ENCODE measurements at regions not wholly inside any gene's neighbourhood (a gene's known extent, or its start where the extent isn't known, plus 50 kb on each side); places are given as distances from the start of the nearest gene placed in this dataset.
"Not testable (repeated sequence)": the region's sequence is repeated elsewhere in the genome, so short reads cannot be mapped to it uniquely, and the experiment has no call there.

DNA sequence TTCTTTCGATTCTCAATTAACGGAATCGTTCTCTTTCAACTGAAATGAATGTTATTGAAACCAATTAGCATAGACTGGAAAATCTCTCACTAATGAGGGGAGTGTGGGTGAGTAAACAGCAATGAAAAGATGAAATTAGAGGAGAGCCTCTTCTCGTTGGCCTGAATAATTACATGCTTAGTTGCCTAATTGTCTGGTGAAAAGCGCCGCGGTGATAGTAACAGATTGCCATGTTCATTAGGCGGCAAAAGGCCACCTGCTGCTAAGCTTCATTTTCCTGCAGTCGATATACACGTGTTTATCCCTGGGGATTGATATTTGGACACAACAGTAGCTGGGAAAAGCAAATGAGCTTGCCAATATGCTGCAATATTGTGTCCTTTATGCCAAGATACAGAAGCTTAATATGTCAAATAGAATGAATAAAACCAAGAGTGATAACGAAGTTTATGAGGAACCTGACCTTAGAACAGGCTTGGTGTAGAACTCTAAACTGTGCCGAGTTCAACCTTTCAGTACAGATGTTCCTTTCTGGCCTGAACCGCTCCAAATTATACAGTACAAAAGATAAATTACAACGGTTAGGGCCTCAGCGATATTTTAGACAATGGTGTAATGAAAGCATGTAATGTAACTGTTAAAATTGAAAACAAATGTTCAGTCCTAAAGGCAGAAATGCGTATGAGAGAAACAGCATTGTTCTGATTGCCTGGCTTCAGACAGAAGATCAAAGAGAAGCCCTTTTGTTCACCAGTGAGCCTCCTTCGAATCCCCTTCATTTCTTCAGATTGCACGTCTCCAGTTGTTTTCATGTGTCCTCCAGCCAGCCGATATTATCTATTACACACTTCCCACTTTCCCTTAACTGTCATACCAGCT, 185.2 kb downstream of the SHOX2 start:
- DNase-seq: no peak

DNA sequence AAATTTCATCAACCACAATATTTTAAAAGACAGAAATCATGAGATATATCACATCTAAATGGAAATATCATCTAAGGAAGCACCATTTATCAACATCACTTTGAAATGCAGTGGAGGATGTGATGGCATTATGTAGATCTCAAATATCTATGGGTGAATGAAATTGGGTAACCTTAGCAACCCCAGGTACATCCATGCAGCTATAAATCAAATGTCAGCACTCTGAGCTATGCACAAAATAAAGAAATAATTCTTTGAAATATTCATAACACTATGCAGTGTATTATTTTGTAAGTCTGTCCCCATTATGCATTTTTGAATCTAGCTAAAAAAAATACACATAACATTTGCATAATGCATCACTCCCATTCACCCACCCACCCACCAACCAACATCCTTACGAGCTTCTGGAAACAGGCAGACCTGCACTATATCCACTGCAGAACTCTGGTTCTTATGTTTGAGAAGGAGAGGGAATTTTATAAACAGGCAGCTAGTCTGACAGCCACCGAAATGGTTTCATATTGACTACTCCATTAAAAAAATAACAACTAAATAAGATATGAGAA, 186.8 kb downstream of the SHOX2 start:
- no peak for DNase-seq

DNA sequence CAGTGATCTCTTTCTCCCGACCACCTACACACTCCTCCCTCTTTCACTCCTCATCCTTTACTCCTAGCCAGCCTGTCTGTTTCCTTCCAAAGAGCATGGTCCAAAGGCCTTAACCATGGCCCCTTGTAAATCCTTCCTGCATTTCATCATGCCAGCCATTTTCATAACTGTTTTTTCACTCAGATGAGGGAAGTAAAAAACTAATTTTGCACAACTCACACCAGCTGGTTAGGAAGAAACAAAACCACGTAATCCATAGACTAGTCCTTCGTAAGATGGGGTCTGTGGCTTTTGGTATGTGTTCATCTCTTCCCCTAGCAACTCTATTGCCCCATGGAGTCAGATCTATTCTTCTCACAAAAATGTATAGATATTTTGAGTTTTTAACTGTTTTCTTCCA, 187.8 kb downstream of the SHOX2 start:
- DNase-seq: no peak

DNA sequence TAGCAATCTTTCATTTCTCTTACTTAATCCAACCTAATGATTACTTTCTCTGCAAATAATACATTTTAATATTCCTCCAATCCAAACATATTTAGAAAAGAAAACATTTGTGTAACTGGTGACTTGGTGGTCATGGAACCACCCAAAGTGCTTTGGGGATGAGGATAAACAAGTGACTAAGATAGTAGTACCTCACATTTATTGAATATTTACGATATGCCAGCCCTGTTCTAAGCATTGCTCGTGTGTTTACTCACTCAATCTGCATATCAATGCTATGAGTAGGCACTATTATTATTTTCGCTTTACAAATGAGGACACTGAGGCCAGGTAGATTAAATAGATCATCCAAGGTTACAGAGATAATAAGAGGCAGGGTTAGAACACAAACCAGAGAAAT, 189.5 kb downstream of the SHOX2 start:
- DNase-seq: no peak

DNA sequence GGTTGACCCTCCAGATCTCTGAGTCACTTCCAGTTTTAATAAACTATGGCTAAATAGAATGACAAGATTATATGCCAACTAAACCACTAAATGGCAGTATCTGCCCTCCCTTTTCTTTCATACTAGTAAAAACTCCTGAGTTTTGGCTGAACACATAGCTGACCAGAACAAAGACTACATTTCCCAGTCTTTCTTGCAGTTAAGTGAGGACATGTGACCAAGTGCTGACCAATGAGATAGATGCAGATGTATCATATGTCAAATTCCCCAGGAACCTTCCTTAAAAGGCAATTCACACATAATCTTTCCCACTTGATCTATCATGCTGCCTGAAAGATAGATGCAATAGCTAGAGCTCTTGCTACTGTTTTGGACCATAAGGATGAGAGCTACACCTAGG, 191.3 kb downstream of the SHOX2 start:
- DNase-seq: no peak

DNA sequence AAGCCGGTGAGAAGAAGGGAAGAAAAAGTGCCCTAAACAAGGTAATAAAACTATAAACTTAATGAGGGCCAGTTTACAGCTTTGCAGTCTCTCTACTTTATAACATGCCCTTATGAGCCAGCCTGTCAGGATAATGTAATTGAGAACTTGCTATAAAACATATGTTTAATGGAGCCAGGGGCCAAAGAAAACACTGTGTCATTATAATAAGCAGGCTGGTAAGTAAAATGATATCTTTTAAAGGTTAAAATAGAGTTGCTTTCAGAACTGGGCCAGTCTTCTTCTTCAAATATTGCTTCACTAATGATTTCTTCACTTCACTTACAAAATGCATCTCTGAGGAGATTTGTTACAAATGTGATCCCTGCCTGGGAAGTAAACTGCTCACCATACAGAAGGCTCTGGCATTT, 192.5 kb downstream of the SHOX2 start:
- DNase-seq: no peak

DNA sequence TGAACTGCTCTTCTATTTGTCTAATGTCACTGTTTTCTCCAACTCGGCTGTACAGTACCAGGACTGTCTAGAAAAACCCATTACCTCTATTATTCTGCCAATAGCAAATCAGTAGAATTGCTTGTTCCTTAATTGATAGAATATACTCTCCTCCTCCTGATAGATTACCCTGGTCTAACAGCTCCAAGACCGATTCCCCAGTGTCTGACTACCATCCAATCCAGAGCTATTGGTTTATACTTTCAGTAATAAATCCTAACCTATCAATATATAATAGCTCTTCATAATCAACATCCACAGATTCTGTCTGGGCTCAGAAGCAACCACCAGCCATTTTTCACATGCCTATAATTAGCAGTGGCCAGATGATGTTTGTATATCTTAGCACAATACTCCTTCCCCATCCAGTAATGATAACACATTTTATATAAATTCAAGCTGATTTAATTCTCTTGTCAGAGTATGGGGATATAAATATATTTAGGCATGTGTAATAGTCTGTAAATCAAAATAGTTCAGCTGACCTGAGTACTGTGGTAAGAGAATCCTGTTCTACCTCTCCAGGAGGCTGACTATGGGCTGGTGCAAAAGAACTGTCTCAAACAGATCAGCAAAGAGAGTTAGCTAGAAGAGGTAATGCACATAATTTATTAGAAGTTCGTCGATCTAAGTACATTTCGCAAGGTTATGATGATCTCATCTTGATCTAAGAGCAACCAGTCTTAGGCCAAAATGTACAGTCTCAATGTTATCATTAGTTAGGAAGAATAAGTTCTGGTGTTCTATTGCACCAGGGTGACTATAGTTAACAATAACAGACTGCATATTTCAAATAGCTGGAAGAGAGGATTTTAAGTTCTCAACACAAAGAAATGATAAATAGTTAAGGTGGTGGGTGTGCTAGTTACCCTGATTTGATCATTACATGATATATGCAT, 193.4 kb downstream of the SHOX2 start:
- DNase-seq: no peak

DNA sequence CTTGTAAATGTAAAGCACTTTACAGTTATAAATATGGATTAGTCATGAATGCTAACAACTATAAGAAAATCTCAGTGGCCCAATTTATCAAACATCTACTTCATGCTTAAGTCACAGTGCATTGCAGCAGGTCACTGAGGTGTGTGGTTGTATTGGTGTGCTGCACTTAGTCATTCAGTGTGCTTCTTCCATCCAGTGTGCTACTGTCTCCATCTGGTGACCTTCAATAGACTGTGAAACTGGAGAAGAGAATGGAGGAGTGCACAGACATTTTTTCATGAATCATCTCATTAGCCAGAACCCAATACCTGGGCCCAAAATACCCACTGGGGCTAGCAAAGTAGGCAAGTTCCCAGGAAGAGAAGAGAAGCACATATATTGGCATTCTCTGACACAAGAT, 199.6 kb downstream of the SHOX2 start:
- no peak for DNase-seq

DNA sequence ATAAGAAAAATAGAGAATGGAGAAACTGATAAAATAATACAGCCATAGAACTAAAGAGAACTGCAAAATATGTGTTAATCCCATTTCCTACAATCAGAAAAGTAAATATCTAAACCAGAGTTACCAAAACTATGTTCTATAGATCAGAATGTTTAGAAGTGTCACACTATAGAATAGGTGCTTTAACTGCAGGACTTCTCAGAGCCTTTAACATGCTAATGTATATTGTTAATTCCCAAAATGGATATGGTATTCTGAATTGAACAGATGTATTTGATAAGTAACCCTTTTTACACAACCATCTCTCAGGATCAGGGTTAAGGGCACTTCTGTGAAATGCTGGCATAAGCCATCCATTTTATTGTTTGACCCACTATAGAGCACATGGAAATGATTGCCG, 200.3 kb downstream of the SHOX2 start:
- DNase-seq: no peak

DNA sequence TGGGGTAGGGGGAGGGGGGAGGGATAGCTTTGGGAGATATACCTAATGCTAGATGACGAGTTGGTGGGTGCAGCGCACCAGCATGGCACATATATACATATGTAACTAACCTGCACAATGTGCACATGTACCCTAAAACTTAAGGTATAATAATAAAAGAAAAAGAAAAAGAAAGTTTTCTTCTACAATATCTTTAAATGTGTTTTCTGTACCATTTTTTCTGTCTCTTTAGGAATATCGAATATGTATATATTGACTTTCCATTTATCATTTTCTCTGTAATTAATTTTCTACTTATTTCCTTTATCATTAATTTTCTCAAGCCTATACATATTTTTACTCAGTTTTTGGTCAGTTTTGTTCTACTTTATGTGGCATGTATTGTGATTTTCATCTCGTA, 203.5 kb downstream of the SHOX2 start:
- DNase-seq: not testable (repeated sequence)

DNA sequence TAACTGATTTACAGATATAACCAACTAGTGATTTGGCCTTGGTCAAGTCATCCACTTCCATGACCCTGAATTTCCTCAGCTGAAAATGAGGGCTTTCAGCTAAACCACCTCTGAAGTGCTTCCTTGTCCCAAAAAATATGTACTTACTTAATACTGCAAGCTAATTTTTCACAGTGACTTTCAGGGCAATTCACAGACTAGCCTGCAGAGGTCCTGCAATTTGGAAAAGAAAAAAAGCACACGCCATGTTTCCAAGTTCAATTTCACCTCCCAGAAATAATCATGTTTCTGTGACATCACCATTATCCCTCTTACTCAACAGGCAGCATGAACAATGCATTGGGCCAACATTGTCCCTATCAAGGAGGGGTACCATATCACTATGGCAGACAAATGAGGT, 218.2 kb downstream of the SHOX2 start:
- DNase-seq: no peak

DNA sequence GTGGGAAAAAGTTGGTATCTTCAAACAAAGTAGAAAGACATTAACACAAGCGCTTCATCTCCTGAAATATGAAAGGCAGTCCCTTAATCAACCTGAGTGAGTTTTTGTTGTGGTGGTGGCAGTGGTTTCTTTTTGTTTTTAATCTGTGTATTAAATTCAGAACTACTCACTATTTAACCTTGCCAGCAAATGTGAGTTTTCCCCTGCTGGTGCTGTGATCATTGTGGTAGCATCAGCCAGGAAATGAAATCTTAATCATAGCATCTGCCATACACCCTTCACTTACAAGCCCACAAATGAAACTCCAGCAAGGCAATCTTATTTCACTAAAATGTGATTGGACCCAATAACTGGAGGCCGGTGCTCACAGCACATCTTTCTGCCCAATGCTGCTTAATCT, 229.7 kb downstream of the SHOX2 start:
- no peak for DNase-seq

DNA sequence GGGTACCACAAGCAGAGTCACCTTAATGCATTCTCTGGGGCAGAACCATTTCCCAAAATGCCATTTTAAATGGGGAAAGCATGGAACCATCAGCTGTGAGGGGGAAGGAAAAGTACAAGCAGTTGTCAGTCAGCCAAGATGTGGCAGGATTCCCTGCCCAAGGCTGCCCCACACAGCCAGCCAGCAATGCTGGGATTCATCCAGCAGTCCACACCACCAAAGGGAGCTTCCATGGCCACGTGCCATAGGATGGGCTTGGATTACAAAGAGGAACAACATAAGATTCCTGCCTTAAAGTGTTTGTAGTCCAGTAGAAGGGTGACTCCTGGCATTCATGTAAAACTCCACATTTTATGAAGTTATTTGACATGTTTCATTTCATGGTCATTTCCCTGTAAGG, 233.3 kb downstream of the SHOX2 start:
- peak in 1 of 56 donors; percentile 2 for DNase-seq

DNA sequence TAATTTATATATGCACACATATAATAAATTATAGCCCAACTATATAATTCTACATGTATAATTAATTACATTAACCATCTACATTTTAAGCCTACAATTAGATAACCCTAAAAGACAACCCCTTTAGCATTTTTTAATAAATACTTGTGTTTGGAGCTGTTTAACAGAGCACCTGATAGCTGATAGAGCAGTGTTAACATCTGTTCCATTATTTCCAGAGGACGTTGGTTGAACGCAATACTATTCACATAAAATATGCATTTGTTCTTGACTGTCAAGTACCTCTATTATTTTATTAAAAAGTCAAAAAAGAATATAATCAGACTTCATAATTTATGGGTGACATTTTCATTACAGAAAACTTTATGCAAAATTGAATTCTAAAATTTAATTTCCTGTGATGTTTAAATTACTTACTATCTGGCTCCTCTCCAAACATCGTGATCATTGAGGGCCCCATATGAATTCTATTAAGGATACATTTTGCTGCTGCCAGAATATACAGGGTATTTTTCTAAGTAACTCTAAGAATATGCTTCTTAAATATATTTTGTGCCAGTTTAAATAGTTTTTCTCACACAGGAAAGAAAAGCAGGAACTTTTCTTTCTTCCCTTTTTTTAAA, 234.3 kb downstream of the SHOX2 start:
- no peak for DNase-seq

DNA sequence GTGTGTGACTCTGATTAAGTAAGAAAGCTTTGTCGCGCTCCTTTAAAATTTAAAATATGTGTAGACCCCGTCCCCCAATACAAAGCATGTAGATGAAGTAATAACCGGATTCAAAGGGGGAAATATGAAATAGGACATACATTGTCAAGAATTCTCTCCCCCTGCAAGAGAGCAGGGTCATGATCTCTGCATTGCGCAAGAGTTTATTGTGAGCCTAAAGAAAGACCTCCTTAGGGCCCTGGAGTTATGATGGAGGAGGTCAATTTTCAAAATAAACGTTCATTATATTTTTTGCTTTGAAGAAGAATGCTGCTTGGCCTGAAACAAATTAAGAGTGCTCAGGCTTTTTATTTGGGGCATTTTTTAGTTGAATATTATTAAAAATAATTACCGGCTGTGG, 235.0 kb downstream of the SHOX2 start:
- no peak for DNase-seq

DNA sequence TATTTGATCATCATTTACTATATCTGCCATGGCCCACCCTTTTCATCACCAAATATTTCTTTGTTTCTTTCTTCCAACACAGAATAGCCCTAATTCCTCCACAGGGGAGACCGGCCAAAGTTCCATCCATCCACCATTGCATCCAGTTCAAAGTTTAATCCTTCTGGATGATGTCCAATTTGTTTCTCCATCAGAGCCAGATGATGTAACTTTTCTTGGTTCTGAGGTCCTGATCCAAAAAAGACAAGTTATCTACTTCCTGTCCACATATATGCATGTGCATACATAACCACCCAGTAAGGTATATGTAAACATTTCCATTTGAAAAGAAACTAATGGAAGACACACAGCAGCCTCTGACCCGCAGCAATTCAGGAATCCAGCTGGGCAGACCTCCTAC, 237.3 kb downstream of the SHOX2 start:
- DNase-seq: no peak

DNA sequence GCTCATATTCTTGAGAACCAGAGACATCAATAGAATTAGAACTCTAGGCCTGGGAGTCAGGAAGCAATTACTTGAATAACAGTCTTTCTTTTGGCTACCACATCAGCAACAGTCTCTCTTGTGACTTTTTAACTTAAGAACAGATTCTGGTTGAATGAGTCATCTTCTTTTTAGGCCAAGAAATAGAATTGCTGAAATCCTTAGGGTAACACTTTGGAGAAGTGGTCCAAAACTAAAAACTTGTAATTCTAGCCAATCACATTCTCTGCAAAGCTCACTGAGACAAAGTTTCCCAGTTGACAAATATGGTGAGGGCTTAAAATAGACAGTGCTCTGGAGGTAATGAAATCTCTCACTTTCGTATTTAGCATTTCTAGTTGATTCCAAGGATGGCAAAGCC, 238.0 kb downstream of the SHOX2 start:
- DNase-seq: no peak

DNA sequence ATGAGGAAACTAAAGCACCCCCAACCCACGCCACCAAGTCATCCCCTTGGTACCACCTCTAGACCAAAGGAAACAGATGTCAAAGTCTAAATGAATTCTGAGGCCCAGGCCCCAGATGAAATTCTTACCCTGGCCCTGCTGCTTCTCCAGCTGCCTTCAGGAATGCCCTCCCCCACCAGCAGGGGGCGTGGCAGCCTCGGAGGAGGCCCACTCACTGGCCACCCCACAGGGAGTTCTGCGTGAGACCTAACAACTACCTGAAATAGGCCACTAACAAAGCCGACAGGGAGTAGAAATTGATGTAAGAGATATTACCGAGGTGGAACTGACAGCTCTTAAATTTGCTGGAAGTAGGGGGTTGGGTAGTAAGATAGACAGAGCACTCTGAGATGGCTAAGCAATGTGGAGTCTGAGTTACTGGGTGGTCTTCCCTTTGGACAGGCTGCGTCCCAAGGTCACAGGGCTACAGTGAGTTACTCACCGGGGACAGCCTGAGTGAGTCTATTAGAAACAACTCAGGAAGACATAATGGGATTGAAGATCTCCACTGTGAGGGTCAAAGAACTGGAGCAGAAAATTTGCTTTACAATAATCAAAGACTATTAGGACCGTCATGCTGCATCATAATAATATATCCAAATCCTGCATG, 240.7 kb downstream of the SHOX2 start:
- peak in 1 of 56 donors; percentile 2 for DNase-seq

DNA sequence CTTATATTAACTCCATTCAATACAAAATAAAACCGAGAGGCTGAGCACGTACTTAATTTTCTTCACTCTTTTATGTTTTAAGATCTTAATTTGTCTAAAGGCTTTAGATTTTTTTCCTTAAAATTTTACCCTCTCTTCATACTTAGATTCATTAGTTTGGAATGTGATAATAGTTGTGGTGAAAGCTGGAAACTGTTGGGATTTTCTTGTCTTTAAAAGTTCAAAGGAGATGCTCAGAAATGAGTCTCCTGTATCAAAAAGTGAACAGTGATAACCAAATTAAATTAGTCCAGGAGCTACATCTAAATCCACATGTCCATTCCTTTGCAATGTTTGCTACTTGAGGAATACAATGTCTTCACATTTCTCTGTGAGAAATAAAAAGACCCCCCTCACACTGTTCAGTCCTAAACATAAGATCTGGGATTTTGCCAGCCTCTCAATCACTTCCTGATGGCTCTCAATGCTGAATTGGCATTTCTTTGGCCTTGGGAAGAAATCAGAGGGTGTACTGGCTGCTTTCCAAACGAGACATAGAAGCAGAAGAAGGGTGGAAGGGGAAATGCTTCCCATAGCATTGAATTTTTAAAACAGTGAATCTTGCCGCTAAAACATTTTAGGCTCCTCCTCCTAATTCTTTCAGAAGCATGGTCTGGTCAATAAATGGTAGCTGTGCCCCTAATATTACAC, 245.0 kb downstream of the SHOX2 start:
- DNase-seq: no peak

DNA sequence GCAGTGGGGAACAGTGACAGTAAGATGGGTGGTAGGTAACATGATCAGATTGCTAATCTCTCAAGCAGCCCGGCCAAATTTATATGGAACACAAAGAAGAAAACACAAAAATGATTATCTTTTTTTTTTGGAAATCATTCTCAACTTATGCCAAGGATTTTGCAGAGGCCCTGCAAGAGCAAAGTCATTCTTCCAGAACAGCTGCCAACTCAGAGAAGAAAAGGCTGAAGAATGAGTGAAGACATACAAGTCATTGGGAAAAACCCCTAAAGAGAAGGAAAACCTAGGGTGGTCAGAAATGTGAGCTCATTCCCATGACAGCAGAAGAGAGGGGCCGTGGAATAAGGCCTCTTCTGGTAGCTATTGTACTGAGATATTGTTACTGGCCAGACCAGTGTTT, 246.7 kb downstream of the SHOX2 start:
- DNase-seq: no peak

DNA sequence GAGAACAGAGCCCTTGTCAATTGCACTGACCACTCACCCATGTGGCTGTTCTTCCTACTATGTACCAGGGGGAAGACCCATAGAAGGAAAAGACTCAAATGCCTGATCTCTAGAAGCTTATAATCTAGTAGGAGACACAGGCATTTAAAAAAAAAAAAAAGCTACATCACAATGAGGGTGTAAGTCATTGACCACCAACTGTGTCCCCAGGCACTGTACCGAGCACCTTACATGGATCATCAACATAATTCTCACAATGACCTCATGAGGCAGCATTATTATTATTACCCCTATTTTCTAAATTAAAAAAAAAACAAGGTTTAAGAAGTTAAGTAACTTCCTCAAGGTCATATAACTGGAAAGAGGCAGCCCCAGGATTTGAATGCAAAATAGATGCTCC, 247.4 kb downstream of the SHOX2 start:
- no peak for DNase-seq

Data from amygdala (tissue), 56 donors.